NOMO-1 (cell line): ENCODE measurements at regions not wholly inside any gene's neighbourhood (a gene's known extent, or its start where the extent isn't known, plus 50 kb on each side); places are given as distances from the start of the nearest gene placed in this dataset.
A peak's percentile ranks its signal among the peaks of the same experiment; 100 is the strongest.

Source experiments
- DNase-seq, 2 experiments: peaks; one replicate each; lab custom pipeline; 2025; ENCODE audit not compliant: unreplicated experiment in 2 of 2; lab: John Stamatoyannopoulos, UW

DNA sequence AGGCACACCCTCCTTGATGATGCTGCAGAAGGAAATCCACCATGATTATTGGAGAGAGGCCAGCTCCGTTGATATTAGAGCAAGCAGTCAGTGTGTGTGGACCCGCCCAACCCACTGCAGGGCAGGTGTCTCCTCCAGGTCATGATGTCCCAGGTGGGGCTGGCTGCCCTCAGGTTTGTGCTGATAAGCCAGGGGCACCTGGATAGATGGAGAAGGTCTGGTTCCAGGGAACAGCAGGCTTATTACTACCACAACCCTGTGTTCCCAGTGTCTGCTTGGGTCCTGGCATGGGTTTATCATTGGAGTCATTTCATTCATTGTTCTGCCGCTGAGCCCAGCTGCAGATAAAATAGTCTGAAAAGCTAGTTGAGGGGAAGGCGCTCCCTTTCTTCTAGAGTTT, 181.1 kb upstream of the NECTIN1 start:
- DNase-seq: no peak

DNA sequence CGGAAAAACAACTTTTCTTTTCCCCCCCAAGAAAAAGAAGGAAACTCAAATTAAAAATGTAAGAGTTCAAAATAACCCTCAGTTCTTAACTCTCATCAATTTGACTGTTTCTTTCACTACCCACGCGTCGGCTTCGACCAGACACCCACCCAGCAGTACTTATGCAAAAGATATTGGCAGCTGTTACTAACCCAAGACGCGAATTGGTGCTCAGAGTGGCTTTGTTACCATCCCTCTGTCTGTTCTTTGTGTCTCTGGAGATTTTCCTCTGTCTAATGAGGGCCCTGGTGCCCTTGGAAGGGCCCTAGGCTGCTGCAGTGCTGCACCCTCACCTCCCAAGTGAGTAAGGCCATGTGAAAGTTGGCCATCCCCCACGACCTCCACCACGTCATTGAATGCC, 180.5 kb upstream of the NECTIN1 start:
- no peak for DNase-seq

DNA sequence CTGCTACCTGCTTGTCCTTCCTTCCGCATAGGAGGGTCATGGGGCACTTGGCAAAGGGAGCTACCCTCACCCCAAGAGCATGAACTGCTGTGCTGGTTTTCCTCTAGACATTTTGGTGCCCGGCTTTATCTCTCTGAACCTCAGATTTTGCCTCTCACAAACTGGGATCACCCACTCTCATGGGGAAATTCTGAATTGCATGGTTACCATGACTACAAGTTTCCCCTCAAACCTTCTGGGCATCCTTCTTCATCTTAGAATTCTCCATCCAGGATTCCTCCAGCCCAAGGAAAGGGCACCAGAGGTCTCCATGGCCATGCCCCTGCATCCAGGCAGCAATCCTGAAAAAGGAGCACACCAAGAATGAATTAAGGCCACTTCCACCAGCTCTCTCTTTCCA, 180.1 kb upstream of the NECTIN1 start:
- DNase-seq: no peak

DNA sequence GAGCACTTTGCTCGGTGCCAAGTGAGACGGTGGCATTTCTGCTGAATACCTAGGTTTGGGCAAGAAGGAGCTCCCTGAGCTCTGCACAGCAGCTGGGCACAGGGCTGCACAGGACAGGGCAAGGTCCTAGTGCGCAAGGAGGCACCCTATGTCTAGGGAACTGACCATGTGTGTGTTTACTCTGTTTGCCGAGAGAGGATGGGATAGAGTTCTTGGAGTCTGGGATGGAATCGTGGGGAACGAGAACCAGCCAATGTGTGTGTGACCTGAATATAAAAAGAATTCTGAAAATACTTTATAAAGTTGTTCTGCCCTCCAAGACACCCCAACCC, 179.5 kb upstream of the NECTIN1 start:
- DNase-seq: no peak

DNA sequence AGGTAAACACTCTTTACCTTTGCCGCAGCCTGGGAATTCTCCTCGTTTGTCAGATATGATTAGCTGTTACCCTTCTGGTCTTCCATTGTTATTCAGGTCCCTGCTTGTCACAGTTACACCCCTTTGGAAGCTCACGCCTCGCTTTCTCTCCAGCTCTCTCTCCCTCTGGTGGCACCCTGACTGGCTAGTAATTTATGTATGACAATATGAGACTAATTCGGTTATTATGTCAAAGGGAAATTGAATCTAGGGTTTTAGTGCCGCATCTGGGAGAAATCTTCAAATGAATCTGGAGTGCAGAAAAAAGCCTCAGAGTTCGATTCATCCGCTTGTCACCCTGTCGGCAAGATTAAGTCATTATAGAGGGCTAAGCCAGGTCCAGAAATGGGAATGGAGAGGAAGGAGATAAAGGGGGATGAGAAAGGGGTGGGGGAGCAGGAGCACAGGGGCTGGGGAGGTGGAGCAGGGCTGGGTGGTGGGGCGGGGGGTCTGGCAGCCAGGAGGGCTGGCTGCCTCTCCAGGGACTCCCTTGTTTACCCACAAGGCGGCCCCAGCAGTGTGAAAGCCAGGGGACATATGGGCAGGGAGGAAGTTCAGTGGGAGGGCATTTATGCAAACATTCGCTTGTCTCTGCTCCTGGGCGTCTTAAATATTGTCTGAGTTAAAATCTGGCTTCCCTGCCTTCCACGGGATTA, 179.0 kb upstream of the NECTIN1 start:
- DNase-seq: no peak

GRCh38 chr11:119907122-119907851, 178.3 kb upstream of the NECTIN1 start:
- DNase-seq: no peak

DNA sequence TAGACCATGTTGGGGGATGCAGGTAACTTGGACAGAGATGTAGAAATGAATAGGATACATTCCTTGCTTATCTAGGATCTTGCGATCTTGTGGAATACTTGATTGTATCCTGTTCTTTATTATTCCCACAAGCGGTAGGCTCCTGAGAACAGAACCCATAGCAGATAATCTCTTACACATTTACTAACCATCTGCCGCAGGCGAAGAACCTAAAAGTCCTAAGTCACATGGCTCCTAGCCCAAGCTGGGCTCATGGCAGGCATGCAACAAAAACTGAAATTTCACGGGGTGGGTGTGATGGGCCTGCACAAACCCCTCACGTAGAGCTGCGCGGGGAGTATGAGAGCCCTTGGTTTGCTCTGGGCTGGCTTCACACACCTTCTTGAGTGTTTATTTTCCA, 177.4 kb upstream of the NECTIN1 start:
- DNase-seq: no peak

DNA sequence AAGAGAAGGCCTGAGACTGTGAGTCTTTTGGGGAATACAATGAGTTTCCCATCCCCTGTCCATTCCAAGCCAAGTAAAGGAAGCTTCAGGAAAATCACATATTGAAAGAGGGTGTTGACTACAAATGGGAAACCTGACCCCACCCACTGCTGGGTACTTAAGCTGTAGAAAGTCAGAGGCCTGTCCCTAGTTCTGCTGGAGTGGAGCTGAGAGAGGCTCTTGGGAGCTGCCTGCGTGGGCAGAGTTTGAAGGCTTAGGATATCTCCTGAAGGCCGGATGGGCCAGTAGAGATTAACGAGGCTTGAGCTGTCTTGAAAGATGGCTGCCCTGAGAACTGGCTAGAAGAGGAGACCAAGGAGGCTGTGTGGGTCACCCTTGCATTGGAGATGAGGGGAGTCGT, 176.2 kb upstream of the NECTIN1 start:
- DNase-seq: no peak

- no peak for DNase-seq
These were observed 175.6 kb upstream of the NECTIN1 start for GRCh38 chr11:119904531-119905035.

- DNase-seq: no peak
These were observed 174.8 kb upstream of the NECTIN1 start for GRCh38 chr11:119903821-119904220.

DNA sequence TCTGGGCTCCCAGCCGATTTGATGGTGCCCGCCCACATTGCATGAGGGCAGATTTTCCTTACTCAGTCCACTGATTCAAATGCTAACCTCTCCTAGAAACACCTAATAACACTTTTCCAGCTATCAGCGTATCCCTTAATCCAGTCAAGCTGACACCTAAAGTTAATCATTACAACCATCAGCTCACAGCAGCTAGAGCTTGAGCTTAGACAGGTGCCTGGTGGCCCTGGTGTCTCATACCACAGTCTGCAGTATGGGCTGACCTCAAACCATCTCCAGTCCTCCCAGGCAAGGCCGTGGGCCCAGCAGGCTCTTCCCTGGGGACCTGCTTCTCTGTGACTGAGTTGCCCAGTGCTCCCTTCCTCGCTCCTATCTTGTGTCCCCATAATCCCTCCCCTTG, 174.4 kb upstream of the NECTIN1 start:
- DNase-seq: no peak

DNA sequence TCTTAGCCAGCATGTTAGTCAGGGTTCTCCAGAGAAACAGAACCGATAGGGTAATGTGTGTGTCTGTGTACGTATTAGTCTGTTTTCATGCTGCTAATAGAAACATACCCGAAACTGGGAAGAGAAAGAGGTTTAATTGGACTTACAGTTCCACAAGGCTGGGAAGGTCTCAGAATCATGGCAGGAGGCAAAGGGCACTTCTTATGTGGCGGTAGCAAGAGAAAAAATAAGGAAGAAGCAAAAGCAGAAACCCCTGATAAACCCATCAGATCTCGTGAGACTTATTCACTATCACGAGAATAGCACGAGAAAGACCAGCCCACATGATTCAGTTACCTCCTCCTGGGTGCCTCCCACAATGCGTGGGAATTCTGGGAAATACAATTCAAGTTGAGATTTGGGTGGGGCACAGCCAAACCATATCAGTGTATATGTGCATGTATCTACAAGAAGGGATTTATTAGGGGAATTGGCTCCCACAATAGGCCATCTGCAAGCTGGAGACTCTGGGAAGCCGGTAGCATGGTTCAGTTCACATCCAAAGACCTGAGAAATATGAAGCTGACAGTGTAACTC, 173.7 kb upstream of the NECTIN1 start:
- no peak for DNase-seq

DNA sequence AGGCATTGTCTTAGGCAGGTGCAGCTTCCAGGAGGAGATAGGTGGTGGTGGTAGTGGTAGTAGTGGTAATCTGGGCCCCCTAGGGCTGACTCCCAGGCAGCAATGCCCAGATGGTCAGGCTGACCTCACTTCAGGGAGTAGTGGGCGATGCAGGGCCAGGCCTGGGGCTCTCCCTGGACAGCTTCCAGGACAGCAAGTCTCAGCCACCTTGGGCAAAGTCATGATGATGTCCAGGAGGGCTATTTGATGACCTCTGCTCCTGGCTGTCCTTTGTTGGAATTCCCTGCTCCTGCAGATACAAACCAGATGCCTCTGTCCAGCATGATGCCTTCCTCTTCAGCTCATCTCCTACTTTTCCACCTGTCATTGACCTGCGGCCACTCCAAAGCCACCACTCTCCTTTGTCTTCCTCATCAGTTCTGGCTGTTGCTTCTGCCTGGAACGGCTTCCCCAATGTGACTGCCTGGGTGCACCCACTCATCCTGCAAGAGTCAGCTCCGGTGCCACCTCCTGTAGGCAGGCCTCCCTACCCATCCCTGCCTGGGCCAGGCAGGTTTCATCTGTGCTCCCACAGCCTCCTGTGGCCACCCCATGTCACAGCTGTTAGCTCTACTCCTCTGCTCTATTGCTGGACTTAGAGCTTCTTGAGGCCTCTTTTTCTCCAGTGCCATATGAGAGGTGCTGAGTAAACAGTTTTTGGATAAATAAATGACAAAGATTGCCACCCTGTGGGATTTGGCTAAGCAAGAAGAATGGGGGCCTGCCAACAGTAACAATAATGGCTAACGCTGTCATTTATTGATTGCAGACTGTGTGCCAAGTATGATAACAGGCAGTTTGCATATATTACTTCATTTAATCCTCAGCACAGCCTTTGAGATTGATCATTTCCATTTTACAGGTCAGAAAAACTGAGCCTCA, 172.9 kb upstream of the NECTIN1 start:
- no peak for DNase-seq

DNA sequence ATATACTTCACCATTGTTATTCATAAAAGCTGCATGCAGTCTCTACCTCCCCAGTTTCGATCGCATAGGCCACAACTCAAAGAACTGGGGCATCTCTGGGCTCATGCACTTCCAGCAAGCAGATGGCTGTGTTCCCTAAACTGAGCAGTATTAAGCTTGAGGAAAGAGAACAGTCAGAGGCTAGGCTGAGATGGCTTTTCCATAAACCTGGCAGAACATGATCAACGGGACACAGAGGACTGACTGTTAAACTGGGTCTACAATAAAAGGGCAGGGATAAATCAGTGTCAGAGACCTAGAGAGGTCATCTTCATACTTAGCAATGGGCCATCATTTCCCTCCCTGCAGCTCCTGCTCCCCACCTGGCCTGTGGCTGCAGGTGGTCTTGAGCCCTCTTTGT, 171.0 kb upstream of the NECTIN1 start:
- DNase-seq: no peak

GRCh38 chr11:119897576-119897975, 168.6 kb upstream of the NECTIN1 start:
- no peak for DNase-seq

DNA sequence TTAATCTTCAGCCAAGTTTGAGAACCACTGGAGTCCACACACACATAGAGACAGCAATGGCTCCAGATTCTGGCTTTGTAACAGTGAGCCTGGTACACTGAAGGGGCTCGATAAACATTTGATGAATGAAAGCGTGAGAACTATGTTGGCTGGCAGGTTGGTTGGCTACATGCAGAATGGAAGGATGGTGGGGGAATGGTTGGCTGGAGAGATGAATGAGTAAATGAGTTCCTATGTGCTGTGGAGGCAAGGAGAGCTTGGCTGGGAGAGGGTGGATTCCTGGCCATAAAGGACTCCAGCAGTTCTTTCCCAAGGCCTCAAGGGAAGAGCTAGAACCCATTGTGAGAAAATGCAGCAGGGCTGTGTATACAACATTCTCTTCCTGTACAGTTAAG, 168.0 kb upstream of the NECTIN1 start:
- DNase-seq: no peak

DNA sequence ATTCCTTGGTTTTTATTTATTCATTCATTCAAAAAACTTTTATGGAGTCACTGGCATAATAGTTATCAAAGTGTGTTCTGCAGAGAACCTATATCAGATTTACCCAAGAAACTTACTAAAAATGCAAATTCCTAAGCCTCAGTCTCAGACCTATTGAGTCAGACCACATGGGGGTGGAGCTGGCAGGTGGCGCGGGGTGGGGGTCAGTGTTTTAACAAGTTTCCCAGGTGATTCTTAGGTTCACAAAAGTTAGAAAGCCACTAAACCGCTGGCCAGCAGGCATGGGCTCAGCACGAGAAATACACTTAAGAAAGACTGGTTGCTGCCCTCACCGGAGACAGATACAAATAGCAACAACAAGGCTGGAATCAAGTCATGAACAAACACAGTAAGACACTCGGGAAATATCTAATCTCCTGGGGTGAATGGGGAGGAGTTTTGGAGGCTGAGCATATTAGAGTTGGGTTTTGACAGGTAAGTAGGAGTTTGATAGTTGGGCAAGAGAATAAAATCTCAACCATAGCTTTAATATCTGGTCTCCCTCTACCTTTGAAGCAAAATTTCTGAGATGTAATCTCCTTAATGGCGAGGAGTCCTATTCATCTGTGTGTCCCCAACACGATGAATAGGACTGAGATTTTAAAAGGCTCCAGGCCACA, 167.5 kb upstream of the NECTIN1 start:
- DNase-seq: no peak

DNA sequence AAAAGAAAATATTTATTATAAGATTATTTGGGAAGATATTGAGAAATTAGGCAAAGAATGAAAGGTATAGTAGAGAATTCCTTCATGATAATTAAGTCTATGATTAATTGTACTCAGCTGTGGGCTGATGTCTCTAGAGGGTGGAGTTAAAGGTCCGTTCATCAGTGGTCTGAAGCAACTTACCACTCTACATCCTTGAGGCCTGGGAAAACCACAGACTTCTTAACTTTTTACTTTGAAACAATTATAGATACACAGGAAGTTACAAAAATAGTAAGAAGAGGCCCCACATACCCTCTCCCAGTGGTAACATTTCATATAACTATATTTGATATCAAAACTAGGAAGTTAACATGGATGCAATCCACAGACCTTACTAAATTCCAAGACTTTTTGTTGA, 167.0 kb upstream of the NECTIN1 start:
- DNase-seq: peak; percentile 57 to 91

GRCh38 chr11:119894916-119895315, 165.9 kb upstream of the NECTIN1 start:
- DNase-seq: no peak

- no peak for DNase-seq
These were observed 163.4 kb upstream of the NECTIN1 start for GRCh38 chr11:119892311-119892808.
